Dermis blood vessel endothelial cell (primary cell): ENCODE measurements at regions not wholly inside any gene's neighbourhood (a gene's known extent, or its start where the extent isn't known, plus 50 kb on each side); places are given as distances from the start of the nearest gene placed in this dataset.
"Not testable (repeated sequence)": the region's sequence is repeated elsewhere in the genome, so short reads cannot be mapped to it uniquely, and the experiment has no call there.

Experiments used
- DNase-seq: peaks from one replicate; pipeline ENCODE4 v3.0.0; 2010

- no peak for DNase-seq
These were observed 70.6 kb upstream of the SEPTIN5 start for GRCh38 chr22:19643448-19644313.

GRCh38 chr22:19644314-19645223 lies 69.7 kb upstream of the SEPTIN5 start:
- no peak for DNase-seq

GRCh38 chr22:19645391-19645790 lies 68.9 kb upstream of the SEPTIN5 start:
- no peak for DNase-seq

DNA sequence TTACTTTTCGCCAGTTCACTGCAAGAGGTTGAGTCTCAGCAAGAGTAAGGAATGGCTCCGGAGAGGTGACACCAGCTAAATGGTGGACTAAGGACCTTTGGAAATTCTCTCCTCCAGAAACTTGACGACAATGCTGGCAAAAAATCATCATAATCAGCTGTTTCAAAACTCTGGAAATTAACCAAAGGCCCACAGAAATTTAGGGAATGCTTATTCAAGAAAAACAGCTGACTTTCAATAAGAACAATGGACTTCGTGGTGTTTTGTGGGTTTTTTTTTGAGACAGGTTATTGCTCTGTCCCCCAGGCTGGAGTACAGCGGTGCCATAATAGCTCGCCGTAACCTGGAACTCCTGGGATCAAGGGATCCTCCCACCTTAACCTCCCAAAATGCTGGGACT lies 68.4 kb upstream of the SEPTIN5 start:
- DNase-seq = no peak

DNA sequence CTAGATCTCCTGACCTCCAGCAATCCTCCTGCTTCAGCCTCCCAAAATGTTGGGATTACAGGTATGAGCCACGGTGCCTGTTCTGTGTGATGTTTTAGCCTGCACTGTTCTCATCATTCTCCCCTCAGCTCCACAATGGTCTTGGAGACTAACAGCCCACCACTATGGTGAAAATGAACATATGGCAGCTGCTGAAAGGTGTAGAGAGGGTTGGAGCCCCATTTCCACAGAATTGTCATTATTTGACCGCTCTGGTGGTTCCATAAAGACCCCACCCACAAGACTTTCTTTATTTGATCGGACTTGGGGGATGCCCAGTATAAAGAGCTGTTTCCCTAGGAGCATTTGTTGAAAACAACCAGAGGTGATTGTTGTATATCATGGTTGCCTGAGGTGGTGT lies 67.9 kb upstream of the SEPTIN5 start:
- DNase-seq = no peak

DNA sequence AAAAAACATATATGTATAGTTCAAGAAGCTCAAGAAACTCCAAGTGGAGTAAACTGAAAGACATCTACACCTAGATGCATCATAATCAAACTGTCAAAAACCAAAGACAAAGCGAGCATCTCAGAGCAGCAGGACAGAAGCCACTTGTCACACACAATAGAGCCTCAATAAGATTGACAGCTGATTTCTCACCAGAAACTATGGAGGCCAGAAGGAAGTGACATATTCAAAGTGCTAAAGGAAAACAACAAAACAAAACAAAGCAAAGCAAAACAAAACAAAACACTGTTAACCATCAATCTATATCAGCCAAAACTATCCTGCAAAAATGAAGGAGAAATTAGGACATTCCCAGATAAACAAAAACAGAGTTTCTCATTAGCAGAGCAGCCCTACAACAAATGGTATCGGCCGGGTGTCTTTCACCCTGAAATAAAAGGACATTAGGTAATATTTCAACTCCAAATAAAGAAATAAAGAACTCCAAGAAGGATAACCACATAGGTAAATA lies 65.8 kb upstream of the SEPTIN5 start:
- DNase-seq = no peak

GRCh38 chr22:19652316-19652715 lies 62.0 kb upstream of the SEPTIN5 start:
- no peak for DNase-seq

- DNase-seq = no peak
These were observed 59.8 kb upstream of the SEPTIN5 start for GRCh38 chr22:19654338-19654987.

- no peak for DNase-seq
These were observed 58.9 kb upstream of the SEPTIN5 start for GRCh38 chr22:19655399-19655798.

DNA sequence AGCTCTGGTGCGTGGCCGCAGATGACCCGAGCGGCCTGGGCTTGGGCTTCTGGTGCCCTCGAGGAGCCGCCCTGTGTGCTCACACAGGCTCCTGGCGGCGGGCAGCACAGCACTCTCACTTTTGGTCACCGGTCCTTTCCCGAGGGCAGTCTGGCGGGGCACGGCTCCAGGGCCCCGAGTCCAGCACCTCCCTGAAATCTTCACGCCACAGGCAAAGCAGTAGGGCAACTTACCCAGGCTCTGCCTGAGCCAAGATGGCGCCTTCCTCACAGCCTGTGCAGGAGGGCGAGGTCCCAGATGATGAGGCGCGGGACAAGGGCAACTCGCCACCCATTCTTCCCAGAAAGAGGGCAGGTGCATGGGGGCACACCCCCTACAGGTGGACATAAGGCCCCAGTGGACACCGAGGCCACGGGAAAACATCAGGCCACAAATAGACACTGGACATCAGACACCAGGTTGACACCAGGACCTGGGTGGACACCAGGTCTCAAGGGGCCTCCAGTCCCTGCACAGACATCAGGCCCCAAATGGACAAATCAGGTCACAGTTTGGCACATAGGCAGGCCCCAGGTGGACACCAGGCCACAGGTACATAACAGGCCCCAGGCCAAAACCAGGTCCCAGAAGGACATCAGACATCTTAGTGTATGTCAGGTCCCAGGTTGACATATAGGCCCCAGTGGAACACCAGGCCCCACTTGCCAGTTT lies 57.6 kb upstream of the SEPTIN5 start:
- DNase-seq = no peak

- DNase-seq = no peak
These were observed 56.8 kb upstream of the SEPTIN5 start for GRCh38 chr22:19657252-19658056.

DNA sequence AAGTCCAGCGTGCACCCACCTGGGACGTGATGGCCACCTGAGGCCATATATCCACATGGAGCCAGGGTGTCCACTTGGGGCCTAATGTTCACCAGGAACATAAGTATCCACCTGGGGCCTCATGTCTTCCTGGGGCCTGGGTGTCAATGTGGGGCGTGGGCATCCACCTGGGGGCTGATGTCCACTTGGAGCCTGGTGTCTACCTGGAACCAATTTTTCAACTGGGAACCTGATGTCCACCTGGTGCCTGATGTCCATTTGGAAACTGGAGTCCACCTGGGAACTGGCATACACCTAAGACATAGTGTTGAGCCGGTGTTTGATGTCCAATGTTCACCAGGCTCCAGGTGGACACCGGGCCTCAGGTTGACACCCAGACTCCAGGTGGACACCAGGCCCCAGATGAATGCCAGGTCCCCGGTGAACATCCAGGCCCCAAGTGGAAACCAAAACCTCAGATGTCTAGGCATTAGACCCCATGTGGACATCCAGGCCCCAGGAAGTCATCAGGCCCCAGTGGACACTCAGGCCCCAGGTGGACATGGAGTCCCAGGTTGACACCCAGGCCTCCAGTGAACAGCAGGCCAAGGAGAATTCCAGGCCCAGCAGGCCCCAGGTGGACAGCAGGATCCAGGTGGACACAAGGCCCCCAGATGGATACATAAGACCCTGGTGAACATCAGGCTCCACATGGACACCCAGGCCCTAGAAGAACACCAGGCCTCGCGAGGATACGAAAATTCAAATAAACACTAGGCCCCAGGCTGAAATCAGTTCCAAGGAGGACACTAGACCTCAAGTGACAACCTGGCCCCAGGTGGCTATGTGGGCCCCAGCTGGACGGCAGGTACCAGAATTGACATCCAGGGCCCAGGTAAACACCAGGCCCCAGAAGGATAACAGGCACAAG lies 56.0 kb upstream of the SEPTIN5 start:
- no peak for DNase-seq

DNA sequence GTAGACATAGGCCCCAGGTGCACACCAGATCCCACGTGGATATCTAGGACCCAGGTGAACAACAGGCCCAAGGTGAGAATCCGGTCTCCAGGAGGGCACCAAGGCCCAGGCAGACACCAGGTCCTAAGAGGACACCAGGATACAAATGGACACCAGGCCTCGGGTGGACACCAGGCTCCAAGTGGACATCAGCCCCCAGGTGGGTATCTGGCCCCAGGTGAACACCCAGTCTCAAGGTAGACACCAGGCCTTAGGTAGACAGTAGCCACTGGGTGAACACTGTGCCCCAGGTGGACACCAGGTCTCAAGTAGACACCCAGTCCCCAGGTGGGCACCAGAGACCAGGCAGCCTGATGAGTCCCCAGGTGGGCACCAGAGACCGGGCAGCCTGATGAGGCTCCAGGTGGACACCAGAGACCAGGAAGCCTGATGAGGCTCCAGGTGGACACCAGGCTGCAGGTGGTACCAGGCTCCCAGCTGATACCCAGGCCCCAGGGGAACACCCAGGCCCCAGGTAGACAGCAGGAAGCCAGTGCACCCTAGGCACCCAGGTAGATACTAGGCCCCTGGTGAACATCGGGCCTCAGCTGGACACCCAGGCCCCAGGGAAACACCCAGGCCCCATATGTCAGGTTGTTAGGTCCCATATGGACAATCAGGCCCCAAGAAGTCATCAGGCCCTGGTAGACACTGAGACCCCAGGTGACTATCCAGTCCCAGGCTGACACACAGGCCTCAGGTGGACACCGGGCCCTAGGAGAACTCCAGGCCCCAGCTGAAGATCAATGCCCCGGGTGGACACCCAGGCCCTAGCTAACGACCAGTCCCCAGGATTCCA lies 55.1 kb upstream of the SEPTIN5 start:
- no peak for DNase-seq

GRCh38 chr22:19659805-19660345 lies 54.4 kb upstream of the SEPTIN5 start:
- no peak for DNase-seq

- DNase-seq = not testable (repeated sequence)
These were observed 53.7 kb upstream of the SEPTIN5 start for GRCh38 chr22:19660583-19660982.

GRCh38 chr22:19661156-19661555 lies 53.1 kb upstream of the SEPTIN5 start:
- DNase-seq = no peak

- DNase-seq = not testable (repeated sequence)
These were observed 52.1 kb upstream of the SEPTIN5 start for GRCh38 chr22:19662049-19662684.

DNA sequence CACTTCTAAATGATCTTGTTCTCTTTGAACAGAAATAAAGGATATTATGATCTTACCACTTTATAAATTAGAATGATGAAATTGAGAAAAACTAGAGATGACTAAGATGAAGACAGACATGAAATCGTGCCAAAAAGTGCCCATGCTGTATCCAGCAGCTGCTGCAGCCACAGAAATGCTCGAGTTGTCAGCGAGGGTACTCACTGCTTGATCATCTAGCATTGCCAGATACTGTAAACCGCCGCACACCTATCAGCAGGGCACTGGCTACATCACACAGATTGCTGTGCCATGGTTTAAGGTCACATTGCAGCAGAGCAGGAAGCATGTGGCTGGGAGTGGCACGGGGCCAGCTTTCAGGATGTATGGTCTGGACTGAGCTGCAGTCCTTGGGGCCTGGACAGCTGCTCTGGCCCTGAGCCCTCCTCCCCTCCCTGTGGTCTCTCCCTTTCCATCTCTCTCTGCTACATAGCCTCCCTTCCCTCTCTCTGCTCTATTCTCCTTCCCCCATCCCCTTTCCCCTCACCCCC lies 51.0 kb upstream of the SEPTIN5 start:
- peak; percentile 87 for DNase-seq
